A549 (cell line): ENCODE measurements at regions not wholly inside any gene's neighbourhood (a gene's known extent, or its start where the extent isn't known, plus 50 kb on each side); places are given as distances from the start of the nearest gene placed in this dataset.

Experiments used
- CEBPB ChIP-seq, 2 experiments: fragments of >200 bp in 1 of 2; sonication (Bioruptor Twin) in 1 of 2; formaldehyde crosslinking in 1 of 2; IDR thresholded peaks; 2 replicates each; pipeline ENCODE4 v1.6.1; 2012 to 2016
- CHD2 ChIP-seq: fragments of 150-350 bp; IDR thresholded peaks from 2 replicates; pipeline ENCODE4 v1.6.1; 2014; ENCODE audit warnings: low read length; ENCODE audit not compliant: partially characterized antibody
- CTCF ChIP-seq: fragments of >200 bp; sonication (Bioruptor Twin); formaldehyde crosslinking; IDR thresholded peaks from 3 replicates; pipeline ENCODE4 v1.5.1; 2016
- JUNB ChIP-seq: fragments of >200 bp; sonication (Bioruptor Twin); formaldehyde crosslinking; IDR thresholded peaks from 2 replicates; pipeline ENCODE4 v1.6.1; 2016

GRCh38 chr4:128663325-128663724, 146.2 kb upstream of the JADE1 start:
- TF ChIP-seq CTCF (no peak), JUNB (no peak), CHD2 (no peak), CEBPB (IDR thresholded peaks at IDR 0.05) (no peak)
